ENCODE measurements at regions not wholly inside any gene's neighbourhood (a gene's known extent, or its start where the extent isn't known, plus 50 kb on each side); places are given as distances from the start of the nearest gene placed in this dataset.

DNA sequence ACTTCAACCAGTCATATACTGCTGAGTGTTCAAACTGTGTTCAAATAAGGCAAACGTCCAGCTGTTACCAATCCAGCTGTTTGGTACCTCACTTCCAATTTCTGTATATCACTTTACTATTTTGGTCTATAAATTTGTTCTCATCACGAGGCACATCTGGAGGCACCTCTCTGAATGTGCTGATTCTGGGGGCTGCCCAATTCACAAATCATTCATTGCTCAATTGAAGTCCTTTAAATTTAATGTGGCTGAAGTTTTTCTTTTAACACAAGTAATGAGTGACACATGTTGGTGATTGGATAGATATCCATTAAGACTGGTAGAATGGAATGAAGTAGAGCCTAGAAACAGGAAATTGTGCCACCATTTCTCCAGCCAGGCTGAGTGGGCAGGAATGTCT, 617.0 kb upstream of the TMEM132C start:
- no peak for DNase-seq

DNA sequence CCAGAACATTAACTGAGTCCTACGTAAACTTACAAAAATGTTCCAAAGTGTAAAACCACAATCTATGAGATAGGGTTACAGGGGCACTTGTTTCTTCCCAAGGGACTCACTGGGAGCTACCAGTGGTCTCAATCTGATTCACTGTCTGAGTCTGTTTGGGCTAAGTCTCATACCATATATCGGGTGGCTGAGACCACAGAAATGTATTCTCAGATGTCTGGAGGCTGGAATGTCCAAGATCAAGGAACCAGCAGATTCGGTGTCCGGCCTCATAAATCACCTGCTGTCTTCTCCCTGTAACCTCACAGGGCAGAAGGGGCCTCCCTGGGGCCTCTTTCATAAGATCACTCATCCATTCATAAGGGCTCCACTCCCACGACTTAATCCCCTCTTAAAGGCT, 616.3 kb upstream of the TMEM132C start:
- no peak for DNase-seq

DNA sequence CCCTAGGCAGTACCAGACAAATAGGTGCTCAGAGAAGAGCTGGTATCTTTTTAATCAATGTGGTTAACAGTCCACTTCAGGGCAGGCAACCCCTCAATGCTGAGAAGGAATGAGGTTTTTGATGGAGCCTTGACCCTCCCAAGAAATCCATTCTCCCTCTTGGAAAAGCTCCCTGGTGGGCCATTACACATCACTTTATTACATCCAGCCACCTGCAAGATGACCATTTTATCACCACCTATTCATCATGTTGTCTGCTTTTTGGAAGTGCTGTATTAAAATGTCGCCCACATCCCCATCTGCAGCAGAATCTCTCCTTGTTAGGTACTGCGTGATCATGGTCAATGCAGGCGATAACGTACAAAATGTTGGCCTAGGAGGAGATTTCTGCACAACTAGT, 614.7 kb upstream of the TMEM132C start:
- DNase-seq: no peak

DNA sequence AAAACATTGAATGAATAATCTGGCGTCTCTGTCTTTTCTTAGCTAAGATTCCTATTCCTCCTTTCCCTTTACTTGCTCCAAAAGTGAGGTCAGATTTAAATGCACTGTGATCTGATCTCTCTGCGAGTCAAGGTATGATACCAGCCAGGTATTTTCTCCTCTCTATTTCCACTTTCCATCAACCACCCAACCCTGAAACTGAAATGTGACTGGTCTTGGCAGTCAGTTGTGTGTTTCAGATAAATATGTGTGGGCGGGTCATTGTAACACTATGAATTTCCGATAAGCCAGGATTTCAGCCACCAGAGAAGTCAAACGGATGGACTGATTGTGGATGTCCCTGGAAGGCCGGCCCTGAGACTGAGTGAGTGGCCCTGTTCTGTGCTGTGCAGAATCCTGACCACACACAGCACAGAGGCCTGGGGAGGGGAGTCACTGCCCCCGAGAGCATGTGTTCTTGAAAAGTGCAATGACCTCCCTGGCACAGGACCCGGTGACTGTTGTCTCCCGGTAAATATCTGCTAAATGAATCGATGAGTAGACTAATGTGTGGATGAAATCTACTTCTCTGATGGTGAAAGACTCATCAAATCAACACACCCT, 612.5 kb upstream of the TMEM132C start:
- DNase-seq: no peak

DNA sequence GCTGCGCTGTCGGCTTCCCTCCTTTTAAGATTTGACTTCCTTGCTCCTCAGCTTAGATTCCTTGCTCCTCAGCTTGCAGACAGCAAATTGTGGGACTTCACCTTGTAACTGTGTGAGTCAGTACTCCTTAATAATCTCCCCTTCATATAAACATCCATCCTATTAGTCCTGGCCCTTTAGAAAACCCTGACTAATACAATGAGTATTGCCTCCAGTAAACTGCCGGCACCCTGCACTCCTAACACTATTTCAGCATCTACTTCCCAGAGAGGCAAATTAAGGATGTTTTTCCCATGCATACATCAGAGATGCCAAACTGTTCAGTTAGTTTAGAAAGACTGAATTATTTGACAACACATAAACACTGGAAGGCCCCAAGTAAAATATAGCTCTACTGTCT, 611.3 kb upstream of the TMEM132C start:
- DNase-seq: no peak

DNA sequence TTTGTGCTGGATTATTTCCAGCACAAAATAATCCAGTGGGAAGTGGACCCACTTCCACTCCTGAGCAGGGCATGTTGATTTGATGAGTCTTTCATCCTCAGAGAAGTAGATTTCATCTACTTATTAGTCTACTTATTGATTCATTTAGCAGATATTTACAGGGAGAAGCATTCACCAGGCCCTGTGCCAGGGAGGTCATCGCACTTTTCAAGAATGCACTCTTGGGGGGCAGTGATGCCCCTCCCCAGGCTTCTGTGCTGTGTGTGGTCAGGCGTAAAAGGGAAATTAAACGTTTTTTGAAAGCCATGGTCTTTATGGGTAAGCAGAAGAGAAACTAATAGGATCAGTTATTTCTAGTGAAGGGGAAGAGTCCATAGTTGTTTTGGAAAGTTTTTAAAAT, 610.7 kb upstream of the TMEM132C start:
- DNase-seq: no peak

DNA sequence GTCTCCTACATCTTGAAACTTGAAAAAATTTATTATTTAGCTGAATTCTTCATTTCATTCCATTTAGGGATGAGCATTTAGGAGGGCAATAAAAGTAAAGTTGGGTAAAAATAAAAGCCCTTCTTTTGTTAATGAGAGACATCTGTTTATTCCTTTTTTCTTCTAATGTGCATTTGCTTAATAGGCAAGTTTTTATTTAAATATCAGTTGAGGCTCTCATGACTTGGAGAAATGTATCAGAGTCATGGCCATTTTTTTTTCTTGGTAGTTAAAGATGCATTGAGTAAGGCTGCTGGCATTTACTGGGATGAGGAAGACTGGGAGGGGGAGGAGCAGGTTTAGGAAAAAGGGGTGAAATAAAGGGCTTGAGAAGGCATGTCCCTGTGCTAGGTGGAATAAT, 609.9 kb upstream of the TMEM132C start:
- no peak for DNase-seq

DNA sequence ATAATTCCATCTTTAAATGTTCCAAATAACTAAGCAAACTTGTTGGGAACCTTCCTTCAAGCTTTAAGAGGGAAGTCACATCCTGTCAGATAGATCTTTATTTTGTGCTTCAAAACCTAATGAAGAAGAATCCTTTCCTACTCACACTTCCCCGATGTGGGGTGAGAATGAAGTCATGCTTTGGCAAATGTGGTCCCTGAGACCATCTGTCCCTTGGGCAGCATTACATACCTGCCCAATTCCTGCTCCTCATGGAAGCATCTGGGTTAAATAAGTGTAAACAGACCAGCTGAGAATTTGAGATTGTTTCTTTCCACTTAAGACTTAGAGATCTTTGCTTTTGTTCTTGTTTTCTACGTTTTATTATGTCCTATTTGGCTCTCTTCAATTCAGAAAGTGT, 606.0 kb upstream of the TMEM132C start:
- no peak for DNase-seq

DNA sequence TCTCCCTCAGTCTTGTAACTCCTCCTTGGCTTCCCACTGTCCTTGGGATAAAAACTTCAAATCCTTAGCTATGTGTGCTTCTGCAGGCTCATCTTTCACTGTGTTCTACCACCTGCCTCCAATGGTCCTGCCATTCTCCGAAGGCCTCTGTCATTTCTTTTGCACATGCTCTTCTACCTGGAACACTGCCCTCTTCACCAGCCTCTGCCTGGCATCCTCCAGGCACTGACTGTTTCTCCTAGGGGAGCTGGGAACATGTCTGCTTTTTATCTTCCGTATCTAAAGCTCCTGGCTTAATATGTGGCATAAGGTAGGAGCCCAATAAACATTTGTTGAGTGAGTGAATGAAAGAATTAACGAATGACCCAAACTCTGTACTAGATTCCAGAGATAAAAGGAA, 603.3 kb upstream of the TMEM132C start:
- no peak for DNase-seq

DNA sequence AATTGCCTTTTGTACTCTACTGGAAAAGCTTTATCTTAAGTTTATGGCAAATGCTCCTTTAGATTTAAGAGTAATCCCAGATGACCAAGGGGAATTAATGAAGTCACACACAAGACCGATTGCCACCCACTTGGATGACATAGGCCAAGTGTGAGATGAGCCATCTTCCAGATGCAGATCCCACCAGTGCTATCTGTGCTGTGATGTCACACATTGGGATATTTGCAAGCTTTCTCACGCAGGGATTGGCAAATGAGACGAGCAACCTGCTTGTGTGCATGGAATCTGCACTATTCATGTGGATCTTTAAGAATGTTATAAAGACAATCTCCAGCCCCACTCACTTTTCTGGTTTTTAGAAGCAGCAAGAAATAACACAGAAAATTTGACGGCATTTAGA, 602.1 kb upstream of the TMEM132C start:
- no peak for DNase-seq

DNA sequence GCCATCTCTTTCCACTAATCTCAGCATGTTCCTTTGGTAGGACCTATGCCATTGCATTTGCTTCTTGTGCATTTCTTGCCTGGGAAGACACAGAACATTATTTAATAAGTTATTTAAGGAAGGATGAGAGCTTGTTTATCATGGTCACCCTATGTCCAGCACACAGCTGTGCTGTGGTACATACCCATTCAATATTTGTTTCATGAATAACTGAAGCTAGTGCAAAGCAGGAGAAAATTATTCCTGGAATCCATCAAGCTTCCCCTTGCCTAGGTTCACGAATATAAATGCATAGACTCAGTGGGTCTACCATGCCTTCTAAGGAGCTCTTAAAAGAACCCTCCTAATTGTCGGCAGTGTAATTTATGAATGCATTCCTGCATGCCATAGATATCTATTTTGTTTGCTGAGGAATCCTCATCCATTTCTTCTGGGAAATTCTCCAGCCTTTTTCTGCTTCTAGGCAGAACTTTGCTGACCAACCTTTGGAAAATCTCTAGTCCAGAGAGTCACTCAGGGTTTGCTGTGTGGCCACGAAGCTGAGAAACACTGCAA, 599.8 kb upstream of the TMEM132C start:
- DNase-seq: no peak

DNA sequence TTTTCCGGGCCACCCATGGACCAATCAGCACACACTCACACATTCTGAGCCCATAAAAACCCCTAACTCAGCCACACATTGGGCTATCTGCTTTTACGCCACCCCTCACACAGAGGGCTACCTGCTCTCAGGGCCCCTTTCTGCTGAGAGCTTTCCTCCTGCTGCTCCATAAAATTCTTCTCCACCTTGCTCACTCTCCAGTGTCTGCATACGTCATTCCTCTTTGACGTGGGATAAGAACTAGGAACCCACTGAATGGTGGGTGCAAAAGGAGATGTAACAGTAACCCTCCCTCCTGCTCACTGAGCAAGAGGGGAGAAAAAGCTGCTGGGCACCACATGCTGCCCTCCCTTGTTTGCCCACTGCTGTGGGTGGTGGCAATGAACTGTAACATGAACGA, 596.7 kb upstream of the TMEM132C start:
- DNase-seq: no peak

DNA sequence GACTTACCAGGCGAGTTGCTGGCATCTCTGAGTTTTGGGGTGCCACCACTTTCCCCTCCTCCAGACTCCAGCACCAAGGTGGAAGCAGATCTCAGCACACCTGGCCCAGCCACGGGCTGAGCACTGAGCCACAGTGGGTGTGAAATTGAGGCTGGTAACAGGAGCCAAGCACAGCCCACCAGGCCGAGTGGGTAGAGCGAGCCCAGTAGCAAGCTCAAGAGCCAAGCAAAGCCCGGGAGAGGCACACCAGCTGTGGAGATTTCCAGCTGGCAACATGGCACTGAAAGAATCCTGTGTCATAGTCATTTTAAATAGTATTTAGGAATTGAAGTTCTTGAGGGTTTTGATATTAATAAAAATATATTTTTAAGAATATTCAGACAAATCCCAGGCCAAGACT, 596.2 kb upstream of the TMEM132C start:
- no peak for DNase-seq

DNA sequence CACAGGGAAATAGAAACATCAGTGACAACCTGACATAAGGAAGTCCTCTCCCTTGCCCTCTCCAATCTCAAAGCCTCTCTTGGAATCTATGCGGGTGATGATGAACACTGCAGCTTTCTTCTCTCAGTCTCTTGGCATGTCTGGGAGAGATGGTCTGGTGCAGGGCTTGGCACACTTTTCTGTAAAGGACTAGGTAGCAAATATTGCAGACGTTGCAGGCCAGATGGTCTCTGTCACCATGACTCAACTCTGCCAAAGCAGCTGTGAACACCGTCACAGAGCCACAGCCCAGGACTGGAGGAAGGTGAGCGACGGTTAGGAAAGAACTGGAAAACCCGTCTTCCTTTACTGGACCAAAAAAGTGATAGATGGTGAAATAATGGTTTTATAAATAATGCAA, 591.0 kb upstream of the TMEM132C start:
- no peak for DNase-seq

DNA sequence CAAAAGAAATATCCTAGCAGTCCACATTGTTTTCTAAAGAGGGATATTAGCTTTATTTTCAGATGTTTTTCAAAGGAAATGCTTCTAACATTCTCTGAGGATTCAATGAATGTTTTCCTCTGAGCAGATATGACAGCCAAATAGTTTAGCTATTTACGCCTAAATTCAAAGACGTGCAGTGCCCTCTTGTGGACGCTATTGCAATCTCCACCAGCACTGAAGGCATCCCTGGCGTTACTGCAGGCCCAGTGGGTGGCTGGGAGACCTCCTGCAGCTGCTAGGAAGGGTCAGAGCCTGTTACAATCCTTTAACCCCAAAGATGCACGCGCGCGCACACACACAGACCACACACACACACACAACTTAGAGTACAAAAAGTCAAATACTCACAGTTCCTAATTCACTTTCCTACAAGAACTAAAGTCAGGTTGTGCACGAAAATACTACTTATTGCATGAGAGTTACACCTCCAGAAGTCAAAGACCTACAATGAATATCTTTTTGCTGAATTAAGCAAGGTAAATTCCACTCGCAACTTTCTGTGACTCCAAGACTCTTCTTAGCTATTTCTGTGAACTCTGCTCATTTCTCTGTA, 589.3 kb upstream of the TMEM132C start:
- DNase-seq: peak in 1 of 2 donors; percentile 30

DNA sequence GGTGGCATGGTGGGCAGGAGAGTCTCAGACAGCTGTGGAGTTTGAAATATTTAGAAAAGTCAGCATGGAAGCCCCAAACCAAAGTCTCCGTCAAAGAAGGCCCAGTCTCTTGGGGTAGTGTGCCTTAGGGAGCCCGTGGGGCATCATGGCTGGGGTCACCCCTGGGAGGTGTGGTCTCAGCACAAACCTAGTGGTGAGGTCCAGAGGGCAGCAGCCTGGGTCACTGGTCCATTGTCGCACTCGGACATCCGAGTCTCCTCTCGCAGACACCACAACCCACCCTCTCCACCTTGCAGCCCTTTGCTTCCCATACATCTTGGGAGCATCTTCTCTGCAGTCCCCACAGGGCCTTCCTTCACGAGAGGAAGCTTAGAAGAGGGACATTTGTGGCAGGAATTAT, 588.0 kb upstream of the TMEM132C start:
- no peak for DNase-seq

DNA sequence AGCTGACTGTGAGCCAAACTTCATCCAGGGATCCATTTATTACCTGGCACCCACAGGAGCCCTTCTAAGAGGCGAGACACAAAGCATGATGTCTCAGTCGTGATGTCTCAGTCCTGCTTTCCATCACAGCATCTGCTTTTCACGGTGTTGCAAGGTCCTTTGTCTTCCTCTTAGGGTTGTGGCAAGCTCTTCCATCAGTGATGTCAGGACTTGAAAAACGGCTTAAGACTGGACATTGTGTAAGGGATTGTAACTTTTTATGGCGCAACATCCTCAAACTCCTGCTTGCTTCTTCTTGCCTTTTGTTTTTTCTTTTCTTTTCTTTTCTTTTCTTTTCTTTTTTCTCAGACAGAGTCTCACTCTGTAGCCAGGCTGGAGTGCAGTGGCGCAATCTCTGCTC, 586.5 kb upstream of the TMEM132C start:
- DNase-seq: no peak

DNA sequence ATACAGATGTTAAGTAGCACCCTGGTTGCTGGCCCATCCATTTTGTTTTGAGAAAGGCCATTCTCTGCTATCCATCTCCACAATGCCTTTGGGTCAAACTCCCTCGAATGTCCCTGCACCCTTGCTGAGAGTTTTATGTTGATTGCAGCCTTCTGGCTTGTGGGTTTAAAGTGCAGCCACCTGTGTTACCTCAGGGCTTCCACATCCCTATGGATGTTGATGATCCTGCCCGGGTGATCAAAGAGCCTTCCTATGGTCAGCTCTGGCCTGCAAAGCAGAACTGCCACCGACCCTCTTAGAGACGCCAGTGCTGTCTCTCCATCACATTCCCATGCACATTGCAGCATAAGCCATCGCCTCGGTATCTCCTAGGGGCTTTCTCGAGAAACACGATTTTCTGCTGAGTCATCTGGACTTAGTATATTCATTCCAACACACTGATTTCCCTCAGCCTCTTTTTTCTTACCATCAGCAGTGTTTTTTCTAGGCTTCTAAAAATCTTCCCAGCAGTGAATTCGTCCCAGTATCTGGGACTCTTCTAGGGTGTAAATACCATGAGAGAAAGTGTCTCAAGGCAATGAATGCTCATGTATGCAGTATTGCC, 585.7 kb upstream of the TMEM132C start:
- no peak for DNase-seq

DNA sequence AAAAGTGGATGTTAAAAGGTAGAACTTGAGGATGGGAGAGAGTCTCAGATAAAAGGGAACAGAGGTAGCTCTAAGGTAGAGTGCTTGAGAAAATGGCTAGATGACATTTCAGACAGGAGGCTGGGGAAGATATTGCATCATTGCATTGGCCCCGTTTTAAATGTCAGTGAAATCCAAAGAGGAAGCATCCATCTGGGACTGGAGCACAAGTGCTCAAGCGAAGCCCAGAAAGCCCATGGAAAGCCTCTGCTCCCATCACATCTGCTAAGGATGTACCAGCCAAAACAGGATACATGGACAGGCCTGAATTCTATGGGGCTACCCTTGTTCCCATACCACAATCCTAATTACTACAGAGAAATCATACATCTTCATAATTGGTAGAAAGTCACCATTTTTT, 581.5 kb upstream of the TMEM132C start:
- no peak for DNase-seq

DNA sequence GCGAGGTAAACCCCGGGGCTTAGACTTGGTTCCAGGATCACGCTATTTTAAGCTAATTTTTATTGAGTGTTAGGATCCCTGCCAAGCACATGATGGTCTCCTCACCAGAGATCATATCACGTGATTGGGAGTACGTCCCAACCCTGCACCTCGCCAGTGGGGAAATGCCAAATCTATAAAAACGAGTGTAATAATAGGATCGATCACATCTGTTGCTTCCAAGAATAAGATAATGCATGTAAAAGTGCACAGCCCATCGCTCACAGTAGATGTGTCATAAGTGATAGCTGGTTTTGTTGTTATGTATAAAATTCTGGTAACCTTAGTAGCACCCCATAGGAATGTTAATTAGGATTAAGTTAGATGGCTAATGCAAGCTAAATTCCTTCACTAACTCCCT, 581.0 kb upstream of the TMEM132C start:
- DNase-seq: no peak

DNA sequence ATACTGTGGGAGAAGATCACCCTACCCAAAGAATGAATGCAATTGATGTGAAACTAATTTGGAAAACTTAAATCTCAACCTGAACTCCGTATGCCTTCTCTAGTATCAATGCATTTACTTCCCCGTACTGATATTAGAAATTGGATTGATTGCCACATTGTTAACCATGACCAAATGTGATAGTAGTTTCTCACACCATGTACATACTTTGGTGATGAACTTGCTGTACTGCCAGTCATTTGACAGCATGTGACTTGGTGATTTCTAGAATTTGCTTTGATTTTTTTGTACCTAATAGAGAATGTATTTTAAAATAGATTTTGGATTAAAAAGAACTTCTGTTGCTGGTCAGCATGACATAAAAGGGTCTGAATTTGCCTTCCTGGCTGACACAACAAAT, 579.8 kb upstream of the TMEM132C start:
- DNase-seq: no peak

DNA sequence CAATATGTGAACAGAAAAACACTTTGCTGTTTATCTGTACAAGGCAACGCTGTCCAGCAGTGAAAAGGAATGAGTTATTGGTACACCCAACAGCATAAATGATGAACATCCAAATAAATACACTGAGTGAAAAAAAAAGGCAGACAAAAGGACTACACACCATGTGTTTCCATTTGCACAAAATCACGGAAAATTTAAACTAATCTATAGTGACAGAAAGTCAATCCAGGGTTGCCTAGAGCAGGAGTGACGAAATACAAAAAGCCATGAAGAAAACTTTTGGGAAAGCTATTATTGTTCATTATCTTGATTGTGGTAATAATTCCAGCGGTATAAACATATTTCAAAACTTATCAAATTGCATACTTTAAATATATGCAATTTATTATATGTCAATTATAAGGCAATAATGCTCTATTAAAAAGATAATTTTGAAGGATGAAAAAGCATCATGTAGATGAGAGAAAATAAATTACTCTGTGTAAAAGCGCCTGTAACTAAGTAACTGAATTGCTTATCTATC, 578.0 kb upstream of the TMEM132C start:
- DNase-seq: no peak

DNA sequence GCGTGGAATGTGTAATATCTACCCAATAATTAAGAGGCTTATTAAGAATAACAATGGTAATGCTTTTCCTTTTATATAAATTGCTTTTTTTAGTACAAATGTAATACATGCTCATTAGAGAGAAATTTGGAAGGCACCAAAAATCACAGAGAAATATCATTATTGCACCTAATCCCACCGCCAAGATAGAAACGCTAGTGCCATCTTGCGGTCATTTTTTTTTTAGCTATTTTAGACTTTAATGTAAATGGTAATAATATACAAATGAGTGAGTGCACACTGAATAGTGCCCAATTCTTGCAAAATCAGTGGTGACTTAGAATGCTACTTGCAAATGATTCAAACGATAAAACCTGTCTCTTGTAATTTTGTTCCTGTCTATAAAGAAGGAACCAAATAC, 576.8 kb upstream of the TMEM132C start:
- no peak for DNase-seq

DNA sequence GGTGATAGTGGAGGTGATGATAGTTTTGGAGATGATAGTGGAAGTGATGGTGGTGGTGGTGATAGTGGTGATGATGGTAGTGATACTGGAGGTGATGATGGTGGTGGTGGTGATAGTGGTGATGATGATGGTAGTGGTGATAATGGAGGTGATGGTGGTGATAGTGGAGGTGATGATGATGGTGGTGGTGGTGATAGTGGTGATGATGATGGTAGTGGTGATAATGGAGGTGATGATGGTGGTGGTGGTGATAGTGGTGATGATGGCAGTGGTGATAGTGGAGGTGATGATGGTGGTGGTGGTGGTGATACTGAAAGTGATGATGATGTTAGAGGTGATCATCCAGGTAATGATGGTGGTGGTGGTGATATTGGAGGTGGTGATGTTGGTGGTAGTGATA, 570.0 kb upstream of the TMEM132C start:
- no peak for DNase-seq

DNA sequence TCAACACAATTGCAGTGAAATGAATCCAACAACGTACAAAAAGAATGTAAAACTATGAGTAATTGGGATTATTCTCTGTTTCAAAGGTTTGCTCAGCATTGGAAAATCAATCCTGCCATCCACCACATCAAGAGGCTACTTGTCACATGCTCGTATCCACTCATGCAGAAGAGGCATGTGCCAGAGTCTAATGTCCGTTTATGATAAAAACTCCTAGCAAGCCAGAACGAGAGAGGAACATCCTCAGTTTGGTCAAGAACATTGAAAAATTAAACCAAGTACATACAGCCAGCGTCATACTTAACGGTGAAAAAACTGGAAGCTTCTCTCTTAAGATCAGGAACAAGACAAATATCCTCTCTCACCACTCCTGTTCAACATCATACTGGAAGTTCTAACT, 563.9 kb upstream of the TMEM132C start:
- DNase-seq: no peak

Measured in CD4-positive, alpha-beta T cell treated with Interleukin-4 for 1 hour (primary cell).